GM12878 (cell line): ENCODE measurements at regions not wholly inside any gene's neighbourhood (a gene's known extent, or its start where the extent isn't known, plus 50 kb on each side); places are given as distances from the start of the nearest gene placed in this dataset.

Source experiments
- ATAC-seq: fragments of 200-7000 bp; cut with Tn5 transposase; 3 replicates; pipeline ENCODE4 v1.9.1; 2020; ENCODE audit warnings: mild to moderate bottlenecking, moderate library complexity
- BruUV-seq: library from RNA; stranded (reverse); fragments of 400-500 nt; replicated peaks from 2 replicates; lab custom pipeline; 2021; lab: Mats Ljungman, UMichigan
- CTCF ChIA-PET: fragments of 300-600 bp; sonication (Branson Sonifier 250); formaldehyde crosslinking; extraction: SDS; loops from one replicate; lab custom pipeline; 2021; ENCODE audit warnings: inconsistent platforms; lab: Yijun Ruan, JAX
- POLR2A ChIA-PET: fragments of 350-600 bp; formaldehyde crosslinking; extraction: SDS; loops from one replicate; lab custom pipeline; 2021; ENCODE audit warnings: inconsistent platforms; lab: Charles Lee
- RAD21 ChIA-PET: fragments of 300-600 bp; sonication (Branson Sonifier 250); formaldehyde crosslinking; loops from one replicate; lab custom pipeline; 2023; ENCODE audit warnings: antibody characterized with exemption; ENCODE audit not compliant: unreplicated experiment; lab: Charles Lee
- SMC1A ChIA-PET: fragments of 300-600 bp; sonication (Branson Sonifier 250); formaldehyde crosslinking; loops from one replicate; lab custom pipeline; 2023; ENCODE audit not compliant: unreplicated experiment, uncharacterized antibody; lab: Charles Lee
- DNase-seq: peaks from one replicate; pipeline ENCODE4 v3.0.0-alpha.2; 2011; ENCODE audit warnings: low read depth, low spot score
- FAIRE-seq: peaks from 3 replicates; lab custom pipeline; 2011; peaks lifted over from hg19 to GRCh38; lab: Jason Lieb, UNC
- H2AFZ ChIP-seq: 2 replicates; pipeline ENCODE4 v1.6.0; 2011; ENCODE audit warnings: low read depth, low read length, control low read depth; ENCODE audit not compliant: control insufficient read depth
- H3K27ac ChIP-seq: 2 replicates; pipeline ENCODE4 v1.5.1; 2011; ENCODE audit warnings: control low read depth; ENCODE audit not compliant: control insufficient read depth, insufficient read depth
- H3K27me3 ChIP-seq, 2 experiments: replicated peaks in 1 of 2; 2 replicates each; pipeline versions ENCODE4 v1.6.0 to v1.6.1; 2011; ENCODE audit warnings: low read length in 1 of 2; ENCODE audit not compliant: control insufficient read depth in 2 of 2, insufficient read depth in 2 of 2
- H3K36me3 ChIP-seq, 2 experiments: 2 replicates each; pipeline ENCODE4 v1.5.1; 2011; ENCODE audit warnings: low read length in 1 of 2; ENCODE audit not compliant: control insufficient read depth in 2 of 2, insufficient read depth in 2 of 2
- H3K4me1 ChIP-seq: 2 replicates; pipeline ENCODE4 v1.6.1; 2011; ENCODE audit warnings: mild to moderate bottlenecking, low read length, moderate library complexity, mixed read lengths; ENCODE audit not compliant: control insufficient read depth, insufficient read depth
- H3K4me2 ChIP-seq: 2 replicates; pipeline ENCODE4 v1.6.0; 2011; ENCODE audit warnings: control low read depth; ENCODE audit not compliant: control insufficient read depth, insufficient read depth
- H3K4me3 ChIP-seq: fragments of 200-600 bp; sonication (generic); 2 replicates; pipeline ENCODE4 v1.5.1; 2016
- H3K79me2 ChIP-seq: 2 replicates; pipeline ENCODE4 v1.6.0; 2011; ENCODE audit warnings: low read length; ENCODE audit not compliant: control insufficient read depth, insufficient read depth
- H3K9ac ChIP-seq: 2 replicates; pipeline ENCODE4 v1.8.0; 2011; ENCODE audit warnings: low read length, control low read depth, mixed read lengths; ENCODE audit not compliant: control insufficient read depth, insufficient read depth
- H3K9me3 ChIP-seq: replicated peaks from 3 replicates; pipeline ENCODE4 v1.5.1; 2011; ENCODE audit warnings: mild to moderate bottlenecking, low read length; ENCODE audit not compliant: control insufficient read depth, insufficient read depth
- H4K20me1 ChIP-seq: 2 replicates; pipeline ENCODE4 v1.6.0; 2011; ENCODE audit not compliant: control insufficient read depth, insufficient read depth
- BRCA1 ChIP-seq: IDR thresholded peaks from 2 replicates; pipeline ENCODE4 v1.6.1; 2011; ENCODE audit warnings: low read depth, low read length, improper control_type of control experiment
- HDAC6 ChIP-seq: fragments of 200-600 bp; sonication (generic); IDR thresholded peaks from one replicate; pipeline ENCODE4 v1.8.0; 2017; ENCODE audit warnings: antibody characterized with exemption; ENCODE audit not compliant: unreplicated experiment
- RFX5 ChIP-seq: IDR thresholded peaks from 2 replicates; pipeline ENCODE4 v1.6.1; 2011; ENCODE audit warnings: low read depth, low read length, improper control_type of control experiment
- SMAD5 ChIP-seq: IDR thresholded peaks from 2 replicates; pipeline ENCODE4 v1.6.1; 2016; ENCODE audit warnings: antibody characterized with exemption, low read depth
- SPI1 ChIP-seq: IDR thresholded peaks from 2 replicates; pipeline ENCODE4 v1.6.1; 2011; ENCODE audit warnings: low read depth, mild to moderate bottlenecking, low read length, moderate library complexity, borderline replicate concordance; ENCODE audit not compliant: insufficient read depth
- YBX1 ChIP-seq: fragments of 450-650 bp; IDR thresholded peaks from 2 replicates; pipeline ENCODE4 v1.6.1; 2016; ENCODE audit warnings: antibody characterized with exemption
- WGBS: methylation state at CpG from one replicate; pipeline ENCODE4 v1.1.6; 2016; ENCODE audit warnings: low lambda C conversion rate; ENCODE audit not compliant: insufficient replicate concordance, insufficient coverage; ENCODE audit errors: missing lambda C conversion rate; 5-methylcytosine and 5-hydroxymethylcytosine counted together
- in situ Hi-C: fragments of 300-500 bp; cut with MboI; formaldehyde crosslinking; loops from 9 replicates; pipeline ENCODE4 v1.14.3; 2018; ENCODE audit warnings: mixed read lengths
- intact Hi-C: fragments of 100-400 bp; cut with micrococcal nuclease; formaldehyde crosslinking; loops from one replicate; pipeline ENCODE4 v1.14.2; 2022; ENCODE audit not compliant: unreplicated experiment
- TF ChIP-seq, protein P1 (sequence below): fragments of 450-650 bp; IDR thresholded peaks from 2 replicates; pipeline ENCODE4 v1.6.1; 2017; ENCODE audit warnings: mild to moderate bottlenecking, low read depth, inconsistent platforms; ENCODE audit not compliant: poor library complexity, severe bottlenecking
- TF ChIP-seq, protein P2 (sequence below): fragments of 450-650 bp; IDR thresholded peaks from 2 replicates; pipeline ENCODE4 v1.6.1; 2018; ENCODE audit warnings: mild to moderate bottlenecking, low read depth, moderate library complexity; ENCODE audit not compliant: partially characterized antibody

- ATAC-seq: no peak
- Histone ChIP-seq H3K27me3 (no peaks in the 10 kb centered on the region), H4K20me1 (no peaks in the 10 kb centered on the region), H3K4me3 (no peak overlapping the region), H3K27ac (no peak overlapping the region), H3K9me3 (no peaks in the 10 kb centered on the region), H3K36me3 (no peaks in the 10 kb centered on the region), H3K4me2 (no peak overlapping the region), H3K79me2 (no peaks in the 10 kb centered on the region), H3K9ac (no peak overlapping the region), H2AFZ (no peak overlapping the region), H3K4me1 (no peaks in the 10 kb centered on the region)
- no TSS peak for BruUV-seq
- SMC1A ChIA-PET: no interaction called here
- no peak for DNase-seq
- RAD21 ChIA-PET: no interaction called here
- no peak for TF ChIP-seq YBX1
- TF ChIP-seq, protein P1, sequence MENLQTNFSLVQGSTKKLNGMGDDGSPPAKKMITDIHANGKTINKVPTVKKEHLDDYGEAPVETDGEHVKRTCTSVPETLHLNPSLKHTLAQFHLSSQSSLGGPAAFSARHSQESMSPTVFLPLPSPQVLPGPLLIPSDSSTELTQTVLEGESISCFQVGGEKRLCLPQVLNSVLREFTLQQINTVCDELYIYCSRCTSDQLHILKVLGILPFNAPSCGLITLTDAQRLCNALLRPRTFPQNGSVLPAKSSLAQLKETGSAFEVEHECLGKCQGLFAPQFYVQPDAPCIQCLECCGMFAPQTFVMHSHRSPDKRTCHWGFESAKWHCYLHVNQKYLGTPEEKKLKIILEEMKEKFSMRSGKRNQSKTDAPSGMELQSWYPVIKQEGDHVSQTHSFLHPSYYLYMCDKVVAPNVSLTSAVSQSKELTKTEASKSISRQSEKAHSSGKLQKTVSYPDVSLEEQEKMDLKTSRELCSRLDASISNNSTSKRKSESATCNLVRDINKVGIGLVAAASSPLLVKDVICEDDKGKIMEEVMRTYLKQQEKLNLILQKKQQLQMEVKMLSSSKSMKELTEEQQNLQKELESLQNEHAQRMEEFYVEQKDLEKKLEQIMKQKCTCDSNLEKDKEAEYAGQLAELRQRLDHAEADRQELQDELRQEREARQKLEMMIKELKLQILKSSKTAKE: no peak
- TF ChIP-seq SPI1: no peak
- no peak for TF ChIP-seq BRCA1
- TF ChIP-seq, protein P2, sequence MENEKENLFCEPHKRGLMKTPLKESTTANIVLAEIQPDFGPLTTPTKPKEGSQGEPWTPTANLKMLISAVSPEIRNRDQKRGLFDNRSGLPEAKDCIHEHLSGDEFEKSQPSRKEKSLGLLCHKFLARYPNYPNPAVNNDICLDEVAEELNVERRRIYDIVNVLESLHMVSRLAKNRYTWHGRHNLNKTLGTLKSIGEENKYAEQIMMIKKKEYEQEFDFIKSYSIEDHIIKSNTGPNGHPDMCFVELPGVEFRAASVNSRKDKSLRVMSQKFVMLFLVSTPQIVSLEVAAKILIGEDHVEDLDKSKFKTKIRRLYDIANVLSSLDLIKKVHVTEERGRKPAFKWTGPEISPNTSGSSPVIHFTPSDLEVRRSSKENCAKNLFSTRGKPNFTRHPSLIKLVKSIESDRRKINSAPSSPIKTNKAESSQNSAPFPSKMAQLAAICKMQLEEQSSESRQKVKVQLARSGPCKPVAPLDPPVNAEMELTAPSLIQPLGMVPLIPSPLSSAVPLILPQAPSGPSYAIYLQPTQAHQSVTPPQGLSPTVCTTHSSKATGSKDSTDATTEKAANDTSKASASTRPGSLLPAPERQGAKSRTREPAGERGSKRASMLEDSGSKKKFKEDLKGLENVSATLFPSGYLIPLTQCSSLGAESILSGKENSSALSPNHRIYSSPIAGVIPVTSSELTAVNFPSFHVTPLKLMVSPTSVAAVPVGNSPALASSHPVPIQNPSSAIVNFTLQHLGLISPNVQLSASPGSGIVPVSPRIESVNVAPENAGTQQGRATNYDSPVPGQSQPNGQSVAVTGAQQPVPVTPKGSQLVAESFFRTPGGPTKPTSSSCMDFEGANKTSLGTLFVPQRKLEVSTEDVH: no peak
- no peak for TF ChIP-seq SMAD5
- TF ChIP-seq HDAC6: no peak
- TF ChIP-seq RFX5: no peak
- CTCF ChIA-PET: no interaction called here
- FAIRE-seq: no peak
- intact Hi-C loops (loop anchor here (5.0 kb wide), 1 partner anchor 715 kb away; no protein-coding TSS in a partner anchor), in situ Hi-C loops (no loop called here)
- POLR2A ChIA-PET: no interaction called here
- WGBS: 62% methylated on average over 2 of the region's 2 CpGs
These were observed 344.6 kb downstream of the GBE1 start for GRCh38 chr3:81416812-81417211.
